Neural progenitor cell (in vitro differentiated cells): ENCODE measurements at regions not wholly inside any gene's neighbourhood (a gene's known extent, or its start where the extent isn't known, plus 50 kb on each side); places are given as distances from the start of the nearest gene placed in this dataset.

ENCODE experiments used
- EZH2 ChIP-seq: fragments of 200-600 bp; sonication (generic); IDR thresholded peaks from 2 replicates; pipeline ENCODE4 v1.6.1; 2017; ENCODE audit warnings: antibody characterized with exemption, mild to moderate bottlenecking, moderate library complexity
- TF ChIP-seq, protein P1 (sequence below): fragments of 200-600 bp; sonication (generic); IDR thresholded peaks from 2 replicates; pipeline ENCODE4 v1.5.1; 2017; ENCODE audit warnings: antibody characterized with exemption, mild to moderate bottlenecking

DNA sequence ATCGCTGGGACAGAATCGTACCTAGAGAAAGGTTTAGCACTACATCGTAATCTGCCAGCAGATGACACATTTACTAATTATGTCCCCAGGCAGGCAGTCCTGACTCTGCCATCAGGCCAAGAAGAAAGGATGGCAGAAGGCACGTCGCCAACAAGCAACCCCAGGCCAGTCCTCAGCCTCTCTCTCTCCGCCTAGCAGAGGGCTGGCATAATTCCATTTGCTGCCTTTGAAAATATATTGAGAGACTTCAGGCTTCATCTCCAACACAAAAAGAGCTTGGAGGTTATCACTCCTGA, 1517.0 kb downstream of the TBC1D22A start:
- TF ChIP-seq, protein P1, sequence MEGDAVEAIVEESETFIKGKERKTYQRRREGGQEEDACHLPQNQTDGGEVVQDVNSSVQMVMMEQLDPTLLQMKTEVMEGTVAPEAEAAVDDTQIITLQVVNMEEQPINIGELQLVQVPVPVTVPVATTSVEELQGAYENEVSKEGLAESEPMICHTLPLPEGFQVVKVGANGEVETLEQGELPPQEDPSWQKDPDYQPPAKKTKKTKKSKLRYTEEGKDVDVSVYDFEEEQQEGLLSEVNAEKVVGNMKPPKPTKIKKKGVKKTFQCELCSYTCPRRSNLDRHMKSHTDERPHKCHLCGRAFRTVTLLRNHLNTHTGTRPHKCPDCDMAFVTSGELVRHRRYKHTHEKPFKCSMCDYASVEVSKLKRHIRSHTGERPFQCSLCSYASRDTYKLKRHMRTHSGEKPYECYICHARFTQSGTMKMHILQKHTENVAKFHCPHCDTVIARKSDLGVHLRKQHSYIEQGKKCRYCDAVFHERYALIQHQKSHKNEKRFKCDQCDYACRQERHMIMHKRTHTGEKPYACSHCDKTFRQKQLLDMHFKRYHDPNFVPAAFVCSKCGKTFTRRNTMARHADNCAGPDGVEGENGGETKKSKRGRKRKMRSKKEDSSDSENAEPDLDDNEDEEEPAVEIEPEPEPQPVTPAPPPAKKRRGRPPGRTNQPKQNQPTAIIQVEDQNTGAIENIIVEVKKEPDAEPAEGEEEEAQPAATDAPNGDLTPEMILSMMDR, result no peak
- TF ChIP-seq EZH2, result no peak
